Panc1 (cell line): ENCODE measurements at regions not wholly inside any gene's neighbourhood (a gene's known extent, or its start where the extent isn't known, plus 50 kb on each side); places are given as distances from the start of the nearest gene placed in this dataset.
"Not testable (repeated sequence)": the region's sequence is repeated elsewhere in the genome, so short reads cannot be mapped to it uniquely, and the experiment has no call there.

Experiments used
- ATAC-seq: fragments of 200-7000 bp; cut with Tn5 transposase; 2 replicates; pipeline ENCODE4 v1.9.1; 2020; ENCODE audit warnings: mild to moderate bottlenecking, moderate library complexity
- BruUV-seq: library from RNA; stranded (reverse); fragments of 400-500 nt; replicated peaks from 2 replicates; lab custom pipeline; 2021; lab: Mats Ljungman, UMichigan
- CTCF ChIA-PET: fragments of 300-600 bp; sonication (Branson Sonifier 250); formaldehyde crosslinking; loops from one replicate; lab custom pipeline; 2022; ENCODE audit warnings: antibody characterized with exemption; lab: Charles Lee
- POLR2A ChIA-PET: fragments of 300-600 bp; sonication (Branson Sonifier 250); formaldehyde crosslinking; loops from one replicate; lab custom pipeline; 2022; ENCODE audit warnings: antibody characterized with exemption; lab: Charles Lee
- DNase-seq: peaks from one replicate; pipeline ENCODE4 v3.0.0-alpha.2; 2010; ENCODE audit warnings: low read depth, low spot score
- H3K27ac ChIP-seq: 2 replicates; pipeline ENCODE4 v1.5.1; 2011; ENCODE audit warnings: mild to moderate bottlenecking, low read length, inconsistent platforms
- H3K27me3 ChIP-seq: fragments of 200-500 bp; sonication (Bioruptor generic); 2 replicates; pipeline ENCODE4 v1.6.0; 2014; ENCODE audit warnings: low read length, inconsistent platforms; ENCODE audit not compliant: control insufficient read depth, insufficient read depth
- H3K36me3 ChIP-seq: fragments of 200-500 bp; sonication (Bioruptor generic); 2 replicates; pipeline ENCODE4 v1.5.1; 2014; ENCODE audit warnings: inconsistent platforms, mild to moderate bottlenecking, low read length, moderate library complexity; ENCODE audit not compliant: control insufficient read depth, insufficient read depth
- H3K4me1 ChIP-seq: 2 replicates; pipeline ENCODE4 v1.5.1; 2011; ENCODE audit warnings: inconsistent platforms, mild to moderate bottlenecking, low read length, moderate library complexity; ENCODE audit not compliant: control insufficient read depth, insufficient read depth
- H3K4me3 ChIP-seq, 2 experiments: 2 replicates each; pipeline ENCODE4 v1.5.1; 2011 to 2012; ENCODE audit warnings: low read depth in 2 of 2, low read length in 2 of 2, mild to moderate bottlenecking in 2 of 2, inconsistent platforms in 1 of 2, moderate library complexity in 1 of 2
- H3K9me3 ChIP-seq: fragments of 200-500 bp; sonication (Bioruptor generic); 2 replicates; pipeline ENCODE4 v1.5.1; 2014; ENCODE audit warnings: low read depth, mild to moderate bottlenecking, inconsistent platforms, low read length, moderate library complexity; ENCODE audit not compliant: control insufficient read depth, insufficient read depth
- CTCF ChIP-seq: fragments of 450-650 bp; IDR thresholded peaks from 2 replicates; pipeline ENCODE4 v1.5.1; 2017; ENCODE audit warnings: mild to moderate bottlenecking
- POLR2AphosphoS5 ChIP-seq: IDR thresholded peaks from 2 replicates; pipeline ENCODE4 v1.6.1; 2012; ENCODE audit warnings: mild to moderate bottlenecking, low read depth, low read length, moderate library complexity
- REST ChIP-seq, 2 experiments: IDR thresholded peaks; 2 replicates each; pipeline ENCODE4 v1.6.1; 2011 to 2012; ENCODE audit warnings: low read depth in 2 of 2, control low read depth in 1 of 2, low read length in 1 of 2, mild to moderate bottlenecking in 1 of 2, moderate library complexity in 1 of 2; ENCODE audit not compliant: insufficient read depth in 1 of 2
- SIN3A ChIP-seq: IDR thresholded peaks from 2 replicates; pipeline ENCODE4 v1.6.1; 2012; ENCODE audit warnings: low read depth, mild to moderate bottlenecking, low read length, moderate library complexity, borderline replicate concordance; ENCODE audit not compliant: insufficient read depth
- TCF7L2 ChIP-seq: IDR thresholded peaks from 2 replicates; pipeline ENCODE4 v1.6.1; 2011; ENCODE audit warnings: mild to moderate bottlenecking, low read depth, low read length, inconsistent platforms
- in situ Hi-C: cut with HindIII; loops from 2 replicates; pipeline ENCODE4 v1.10.0; 2016; ENCODE audit warnings: low sequenced_read_pairs, low pct_unique_long_range_greater_than_20kb
- intact Hi-C: fragments of 100-400 bp; cut with micrococcal nuclease; formaldehyde crosslinking; loops from one replicate; pipeline ENCODE4 v1.10.0; 2022; ENCODE audit not compliant: unreplicated experiment

- ChIA-PET POLR2A (no interaction called here), CTCF (no interaction called here)
- no peaks in the 10 kb centered on the region for H3K27me3 ChIP-seq
- DNase-seq: no peak
- H3K36me3 ChIP-seq: no peaks in the 10 kb centered on the region
- intact Hi-C loops (no loop called here), in situ Hi-C loops (no loop called here)
- no peak overlapping the region for H3K27ac ChIP-seq
- BruUV-seq: no TSS peak
- H3K4me3 ChIP-seq: no peak overlapping the region
- no peaks in the 10 kb centered on the region for H3K9me3 ChIP-seq
- H3K4me1 ChIP-seq: no peaks in the 10 kb centered on the region
- TF ChIP-seq REST (IDR thresholded peaks at IDR 0.05; ENCODE audit: insufficient read depth in 1 of 2, low read depth in 2 of 2, low read length in 1 of 2) (no peak), POLR2AphosphoS5 (no peak), TCF7L2 (no peak), SIN3A (no peak), CTCF (no peak)
- no peak for ATAC-seq
Observed at GRCh38 chr5:160496784-160497183, 75.1 kb downstream of the PTTG1 start.

GRCh38 chr5:160497878-160498277 is 76.2 kb downstream of the PTTG1 start:
- BruUV-seq: no TSS peak
- ChIA-PET CTCF (no interaction called here), POLR2A (no interaction called here)
- Histone ChIP-seq H3K4me1 (no peaks in the 10 kb centered on the region), H3K36me3 (no peaks in the 10 kb centered on the region), H3K27me3 (no peaks in the 10 kb centered on the region), H3K4me3 (no peak overlapping the region), H3K27ac (no peak overlapping the region), H3K9me3 (no peaks in the 10 kb centered on the region)
- in situ Hi-C loops: no loop called here
- intact Hi-C loops: no loop called here
- DNase-seq (no peak), ATAC-seq (no peak)
- no peak for TF ChIP-seq CTCF
- TF ChIP-seq POLR2AphosphoS5: no peak
- no peak for TF ChIP-seq REST (IDR thresholded peaks at IDR 0.05; ENCODE audit: insufficient read depth in 1 of 2, low read depth in 2 of 2, low read length in 1 of 2)

DNA sequence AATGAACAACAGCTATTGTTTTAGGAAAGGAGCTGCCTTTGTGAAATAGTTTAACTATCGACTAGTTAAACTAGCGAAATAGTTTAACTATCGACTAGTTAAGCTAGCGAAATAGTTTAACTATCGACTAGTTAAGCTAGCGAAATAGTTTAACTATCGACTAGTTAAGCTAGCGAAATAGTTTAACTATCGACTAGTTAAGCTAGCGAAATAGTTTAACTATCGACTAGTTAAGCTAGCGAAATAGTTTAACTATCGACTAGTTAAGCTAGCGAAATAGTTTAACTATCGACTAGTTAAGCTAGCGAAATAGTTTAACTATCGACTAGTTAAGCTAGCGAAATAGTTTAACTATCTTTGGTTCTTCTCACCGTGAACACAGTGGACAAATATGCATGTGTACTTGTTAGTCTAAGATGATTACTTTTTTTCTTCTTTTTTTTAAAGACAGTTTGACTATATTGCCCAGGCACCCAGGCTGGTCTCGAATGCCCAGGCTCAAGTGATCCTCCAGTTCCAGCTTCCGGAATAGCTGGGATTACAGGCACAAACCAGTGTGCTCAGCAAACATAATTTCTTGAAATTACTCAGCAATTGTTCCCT is 76.9 kb downstream of the PTTG1 start:
- intact Hi-C loops, H3K27me3 ChIP-seq, CTCF ChIA-PET, DNase-seq, BruUV-seq, H3K4me3 ChIP-seq, H3K9me3 ChIP-seq, ATAC-seq, POLR2A ChIA-PET, in situ Hi-C loops, H3K4me1 ChIP-seq, H3K27ac ChIP-seq, H3K36me3 ChIP-seq: not testable (repeated sequence)
